ENCODE measurements at regions not wholly inside any gene's neighbourhood (a gene's known extent, or its start where the extent isn't known, plus 50 kb on each side); places are given as distances from the start of the nearest gene placed in this dataset.

- H3K4me1 ChIP-seq (ENCODE audit: control extremely low read depth in 1 of 4, control insufficient read depth in 4 of 4, insufficient read depth in 4 of 4, low read length in 3 of 4): peaks cover 0 to 8% (median 3%) of the 10 kb centered on the region in 4 experiments
- no peak overlapping the region for H3K4me3 ChIP-seq (ENCODE audit: control insufficient read depth in 1 of 7, extremely low read depth in 1 of 7, insufficient read depth in 4 of 7, low read depth in 2 of 7, low read length in 6 of 7)
- no peaks in the 10 kb centered on the region for H3K36me3 ChIP-seq (ENCODE audit: control insufficient read depth in 4 of 4, insufficient read depth in 4 of 4, low read length in 3 of 4)
- ChIA-PET CTCF (interaction anchor here (0.6 kb wide), 1 partner anchor 320 kb away, joined by 3 read pairs; no protein-coding TSS in a partner anchor), POLR2A (no interaction called here)
- no peak overlapping the region for H3K27ac ChIP-seq (ENCODE audit: insufficient read depth in 1 of 2, low read depth in 1 of 2, low read length in 2 of 2, poor library complexity in 1 of 2, severe bottlenecking in 2 of 2)
- no peaks in the 10 kb centered on the region for H3K27me3 ChIP-seq (replicated peaks in 2 of 5; ENCODE audit: control insufficient read depth in 4 of 5, insufficient read depth in 5 of 5, low read length in 4 of 5)
- peaks cover 0 to 5% (median 0%) of the 10 kb centered on the region in 5 experiments for H3K9me3 ChIP-seq (ENCODE audit: control extremely low read depth in 1 of 5, control insufficient read depth in 4 of 5, insufficient read depth in 2 of 5, low read depth in 1 of 5, low read length in 4 of 5)
- 94% methylated on average over 2 of the region's 2 CpGs for WGBS (ENCODE audit: insufficient coverage)
- no peak for DNase-seq
Measured at GRCh38 chr20:10109641-10110040, 74.9 kb downstream of the ANKEF1 start.

GRCh38 chr20:10110151-10110550 lies 75.4 kb downstream of the ANKEF1 start:
- Histone ChIP-seq H3K4me3 (ENCODE audit: control insufficient read depth in 1 of 7, extremely low read depth in 1 of 7, insufficient read depth in 4 of 7, low read depth in 2 of 7, low read length in 6 of 7) (no peak overlapping the region), H3K36me3 (ENCODE audit: control insufficient read depth in 4 of 4, insufficient read depth in 4 of 4, low read length in 3 of 4) (no peaks in the 10 kb centered on the region), H3K4me1 (ENCODE audit: control extremely low read depth in 1 of 4, control insufficient read depth in 4 of 4, insufficient read depth in 4 of 4, low read length in 3 of 4) (peaks cover 0 to 12% (median 4%) of the 10 kb centered on the region in 4 experiments), H3K27ac (ENCODE audit: insufficient read depth in 1 of 2, low read depth in 1 of 2, low read length in 2 of 2, poor library complexity in 1 of 2, severe bottlenecking in 2 of 2) (no peak overlapping the region), H3K27me3 (replicated peaks in 2 of 5; ENCODE audit: control insufficient read depth in 4 of 5, insufficient read depth in 5 of 5, low read length in 4 of 5) (no peaks in the 10 kb centered on the region), H3K9me3 (ENCODE audit: control extremely low read depth in 1 of 5, control insufficient read depth in 4 of 5, insufficient read depth in 2 of 5, low read depth in 1 of 5, low read length in 4 of 5) (peaks cover 0 to 5% (median 0%) of the 10 kb centered on the region in 5 experiments)
- DNase-seq: peak in 2 of 3 donors; percentile 20 to 22
- POLR2A ChIA-PET: no interaction called here
- WGBS (ENCODE audit: insufficient coverage): 80% methylated on average over 1 of the region's 1 CpG
- CTCF ChIA-PET: interaction anchor here (0.6 kb wide), 1 partner anchor 319 kb away, joined by 3 read pairs; no protein-coding TSS in a partner anchor

GRCh38 chr20:10111139-10111958 lies 76.6 kb downstream of the ANKEF1 start:
- DNase-seq: peak; percentile 25 to 86 (median 77)
- Histone ChIP-seq H3K27ac (ENCODE audit: insufficient read depth in 1 of 2, low read depth in 1 of 2, low read length in 2 of 2, poor library complexity in 1 of 2, severe bottlenecking in 2 of 2) (no peak overlapping the region), H3K4me3 (ENCODE audit: control insufficient read depth in 1 of 7, extremely low read depth in 1 of 7, insufficient read depth in 4 of 7, low read depth in 2 of 7, low read length in 6 of 7) (no peak overlapping the region), H3K4me1 (ENCODE audit: control extremely low read depth in 1 of 4, control insufficient read depth in 4 of 4, insufficient read depth in 4 of 4, low read length in 3 of 4) (peaks cover 0 to 15% (median 5%) of the 10 kb centered on the region in 4 experiments), H3K9me3 (ENCODE audit: control extremely low read depth in 1 of 5, control insufficient read depth in 4 of 5, insufficient read depth in 2 of 5, low read depth in 1 of 5, low read length in 4 of 5) (peaks cover 0 to 3% (median 0%) of the 10 kb centered on the region in 5 experiments), H3K27me3 (replicated peaks in 2 of 5; ENCODE audit: control insufficient read depth in 4 of 5, insufficient read depth in 5 of 5, low read length in 4 of 5) (no peaks in the 10 kb centered on the region), H3K36me3 (ENCODE audit: control insufficient read depth in 4 of 4, insufficient read depth in 4 of 4, low read length in 3 of 4) (no peaks in the 10 kb centered on the region)
- ChIA-PET POLR2A (no interaction called here), CTCF (interaction anchor here (1.2 to 1.6 kb wide), 3 partner anchors 12 to 46 kb away, joined by 3 to 6 read pairs (median 3); no protein-coding TSS in a partner anchor)
- WGBS (ENCODE audit: insufficient coverage): 70% methylated on average over 4 of the region's 5 CpGs

GRCh38 chr20:10111959-10112250 lies 77.1 kb downstream of the ANKEF1 start:
- CTCF ChIA-PET: interaction anchor here (1.2 to 1.6 kb wide), 4 partner anchors 13 to 68 kb away, joined by 3 to 6 read pairs (median 4); no protein-coding TSS in a partner anchor

GRCh38 chr20:10113746-10114145 lies 79.0 kb downstream of the ANKEF1 start:
- ChIA-PET CTCF (interaction anchor here (1.1 to 1.2 kb wide), 3 partner anchors 22 to 135 kb away, joined by 3 to 4 read pairs (median 4); no protein-coding TSS in a partner anchor), POLR2A (no interaction called here)
- DNase-seq: peak in 1 of 3 donors; percentile 5
- H3K4me1 ChIP-seq (ENCODE audit: control extremely low read depth in 1 of 4, control insufficient read depth in 4 of 4, insufficient read depth in 4 of 4, low read length in 3 of 4): peaks cover 0 to 15% (median 5%) of the 10 kb centered on the region in 4 experiments
- no peak overlapping the region for H3K4me3 ChIP-seq (ENCODE audit: control insufficient read depth in 1 of 7, extremely low read depth in 1 of 7, insufficient read depth in 4 of 7, low read depth in 2 of 7, low read length in 6 of 7)
- H3K27me3 ChIP-seq (replicated peaks in 2 of 5; ENCODE audit: control insufficient read depth in 4 of 5, insufficient read depth in 5 of 5, low read length in 4 of 5): no peaks in the 10 kb centered on the region
- H3K27ac ChIP-seq (ENCODE audit: insufficient read depth in 1 of 2, low read depth in 1 of 2, low read length in 2 of 2, poor library complexity in 1 of 2, severe bottlenecking in 2 of 2): no peak overlapping the region
- no peaks in the 10 kb centered on the region for H3K9me3 ChIP-seq (ENCODE audit: control extremely low read depth in 1 of 5, control insufficient read depth in 4 of 5, insufficient read depth in 2 of 5, low read depth in 1 of 5, low read length in 4 of 5)
- H3K36me3 ChIP-seq (ENCODE audit: control insufficient read depth in 4 of 4, insufficient read depth in 4 of 4, low read length in 3 of 4): no peaks in the 10 kb centered on the region

More at GRCh38 chr20:10111959-10112250, 77.1 kb downstream of the ANKEF1 start:
- Histone ChIP-seq H3K27me3 (replicated peaks in 2 of 5; ENCODE audit: control insufficient read depth in 4 of 5, insufficient read depth in 5 of 5, low read length in 4 of 5) (no peaks in the 10 kb centered on the region), H3K9me3 (ENCODE audit: control extremely low read depth in 1 of 5, control insufficient read depth in 4 of 5, insufficient read depth in 2 of 5, low read depth in 1 of 5, low read length in 4 of 5) (no peaks in the 10 kb centered on the region), H3K4me3 (ENCODE audit: control insufficient read depth in 1 of 7, extremely low read depth in 1 of 7, insufficient read depth in 4 of 7, low read depth in 2 of 7, low read length in 6 of 7) (no peak overlapping the region), H3K27ac (ENCODE audit: insufficient read depth in 1 of 2, low read depth in 1 of 2, low read length in 2 of 2, poor library complexity in 1 of 2, severe bottlenecking in 2 of 2) (no peak overlapping the region), H3K4me1 (ENCODE audit: control extremely low read depth in 1 of 4, control insufficient read depth in 4 of 4, insufficient read depth in 4 of 4, low read length in 3 of 4) (peaks cover 0 to 15% (median 5%) of the 10 kb centered on the region in 4 experiments), H3K36me3 (ENCODE audit: control insufficient read depth in 4 of 4, insufficient read depth in 4 of 4, low read length in 3 of 4) (no peaks in the 10 kb centered on the region)
- POLR2A ChIA-PET: no interaction called here
- DNase-seq: no peak

- Histone ChIP-seq H3K36me3 (ENCODE audit: control insufficient read depth in 4 of 4, insufficient read depth in 4 of 4, low read length in 3 of 4) (no peaks in the 10 kb centered on the region), H3K4me3 (ENCODE audit: control insufficient read depth in 1 of 7, extremely low read depth in 1 of 7, insufficient read depth in 4 of 7, low read depth in 2 of 7, low read length in 6 of 7) (no peak overlapping the region), H3K4me1 (ENCODE audit: control extremely low read depth in 1 of 4, control insufficient read depth in 4 of 4, insufficient read depth in 4 of 4, low read length in 3 of 4) (peaks cover 0 to 15% (median 5%) of the 10 kb centered on the region in 4 experiments), H3K27me3 (replicated peaks in 2 of 5; ENCODE audit: control insufficient read depth in 4 of 5, insufficient read depth in 5 of 5, low read length in 4 of 5) (peaks cover 0 to 3% (median 0%) of the 10 kb centered on the region in 5 experiments), H3K27ac (ENCODE audit: insufficient read depth in 1 of 2, low read depth in 1 of 2, low read length in 2 of 2, poor library complexity in 1 of 2, severe bottlenecking in 2 of 2) (no peak overlapping the region), H3K9me3 (ENCODE audit: control extremely low read depth in 1 of 5, control insufficient read depth in 4 of 5, insufficient read depth in 2 of 5, low read depth in 1 of 5, low read length in 4 of 5) (no peaks in the 10 kb centered on the region)
- POLR2A ChIA-PET: interaction anchor here (0.6 kb wide), 1 partner anchor 1443 kb away, joined by 3 read pairs; no protein-coding TSS in a partner anchor
- CTCF ChIA-PET: interaction anchor here (1.2 to 1.3 kb wide), 2 partner anchors 24 to 136 kb away, joined by 3 to 4 read pairs; no protein-coding TSS in a partner anchor
- no peak for DNase-seq
Measured at GRCh38 chr20:10114598-10114997, 79.8 kb downstream of the ANKEF1 start.

GRCh38 chr20:10115021-10115420 lies 80.2 kb downstream of the ANKEF1 start:
- H3K27me3 ChIP-seq (replicated peaks in 2 of 5; ENCODE audit: control insufficient read depth in 4 of 5, insufficient read depth in 5 of 5, low read length in 4 of 5): peaks cover 0 to 3% (median 0%) of the 10 kb centered on the region in 5 experiments
- no peak overlapping the region for H3K27ac ChIP-seq (ENCODE audit: insufficient read depth in 1 of 2, low read depth in 1 of 2, low read length in 2 of 2, poor library complexity in 1 of 2, severe bottlenecking in 2 of 2)
- peaks cover 0 to 15% (median 5%) of the 10 kb centered on the region in 4 experiments for H3K4me1 ChIP-seq (ENCODE audit: control extremely low read depth in 1 of 4, control insufficient read depth in 4 of 4, insufficient read depth in 4 of 4, low read length in 3 of 4)
- DNase-seq: peak; percentile 50 to 85 (median 79)
- no peaks in the 10 kb centered on the region for H3K9me3 ChIP-seq (ENCODE audit: control extremely low read depth in 1 of 5, control insufficient read depth in 4 of 5, insufficient read depth in 2 of 5, low read depth in 1 of 5, low read length in 4 of 5)
- ChIA-PET POLR2A (no interaction called here), CTCF (interaction anchor here (1.0 to 1.3 kb wide), 2 partner anchors 12 to 25 kb away, joined by 4 to 5 read pairs; no protein-coding TSS in a partner anchor)
- H3K4me3 ChIP-seq (ENCODE audit: control insufficient read depth in 1 of 7, extremely low read depth in 1 of 7, insufficient read depth in 4 of 7, low read depth in 2 of 7, low read length in 6 of 7): no peak overlapping the region
- no CpG with 5 or more reads among the region's 1 CpG for WGBS (ENCODE audit: insufficient coverage)
- H3K36me3 ChIP-seq (ENCODE audit: control insufficient read depth in 4 of 4, insufficient read depth in 4 of 4, low read length in 3 of 4): no peaks in the 10 kb centered on the region

All from common myeloid progenitor, CD34-positive (primary cell).